CD4-positive, alpha-beta T cell treated with Interleukin-21 for 1 hour (primary cell): ENCODE measurements at regions not wholly inside any gene's neighbourhood (a gene's known extent, or its start where the extent isn't known, plus 50 kb on each side); places are given as distances from the start of the nearest gene placed in this dataset.

Experiments used
- DNase-seq: peaks from one replicate; pipeline ENCODE4 v3.0.0-alpha.2; 2020

GRCh38 chr4:106507440-106507839, 138.9 kb upstream of the GIMD1 start:
- DNase-seq, result no peak

- no peak for DNase-seq
These were observed 134.8 kb upstream of the GIMD1 start for GRCh38 chr4:106503116-106504050.

- DNase-seq, result peak; percentile 11
These were observed 133.6 kb upstream of the GIMD1 start for GRCh38 chr4:106502106-106502699.

GRCh38 chr4:106497271-106497670, 128.7 kb upstream of the GIMD1 start:
- DNase-seq, result no peak

GRCh38 chr4:106496061-106496460, 127.5 kb upstream of the GIMD1 start:
- no peak for DNase-seq

- DNase-seq, result no peak
These were observed 126.9 kb upstream of the GIMD1 start for GRCh38 chr4:106495476-106495875.

- no peak for DNase-seq
These were observed 125.5 kb upstream of the GIMD1 start for GRCh38 chr4:106494066-106494465.

- no peak for DNase-seq
These were observed 124.5 kb upstream of the GIMD1 start for GRCh38 chr4:106493086-106493485.

GRCh38 chr4:106486533-106486932, 118.0 kb upstream of the GIMD1 start:
- DNase-seq, result no peak

GRCh38 chr4:106481801-106482200, 113.2 kb upstream of the GIMD1 start:
- no peak for DNase-seq

- DNase-seq, result no peak
These were observed 109.6 kb upstream of the GIMD1 start for GRCh38 chr4:106478152-106478551.

GRCh38 chr4:106476741-106477140, 108.2 kb upstream of the GIMD1 start:
- no peak for DNase-seq

- no peak for DNase-seq
These were observed 104.9 kb upstream of the GIMD1 start for GRCh38 chr4:106473515-106473914.

- DNase-seq, result no peak
These were observed 102.6 kb upstream of the GIMD1 start for GRCh38 chr4:106471151-106471550.

GRCh38 chr4:106463622-106464021, 95.0 kb upstream of the GIMD1 start:
- DNase-seq, result no peak

- no peak for DNase-seq
These were observed 86.0 kb upstream of the GIMD1 start for GRCh38 chr4:106454581-106454980.

GRCh38 chr4:106454021-106454420, 85.4 kb upstream of the GIMD1 start:
- DNase-seq, result no peak

- DNase-seq, result no peak
These were observed 82.5 kb upstream of the GIMD1 start for GRCh38 chr4:106451091-106451490.

GRCh38 chr4:106450249-106450648, 81.7 kb upstream of the GIMD1 start:
- DNase-seq, result no peak

GRCh38 chr4:106444557-106444956, 76.0 kb upstream of the GIMD1 start:
- DNase-seq, result no peak

- no peak for DNase-seq
These were observed 62.2 kb upstream of the GIMD1 start for GRCh38 chr4:106430797-106431196.

GRCh38 chr4:106429885-106430284, 61.3 kb upstream of the GIMD1 start:
- DNase-seq, result no peak

GRCh38 chr4:106426069-106426468, 57.5 kb upstream of the GIMD1 start:
- no peak for DNase-seq

- DNase-seq, result no peak
These were observed 57.0 kb upstream of the GIMD1 start for GRCh38 chr4:106425576-106425975.
